Body of pancreas (tissue), 4 donors: ENCODE measurements at regions not wholly inside any gene's neighbourhood (a gene's known extent, or its start where the extent isn't known, plus 50 kb on each side); places are given as distances from the start of the nearest gene placed in this dataset.
"Not testable (repeated sequence)": the region's sequence is repeated elsewhere in the genome, so short reads cannot be mapped to it uniquely, and the experiment has no call there.

ENCODE experiments used
- ATAC-seq: fragments of 150-250 bp; one replicate; pipeline ENCODE4 v1.9.1; 2016
- DNase-seq, 4 donors: peaks; one replicate each; pipeline ENCODE4 v3.0.0-alpha.2; 2019
- H3K27ac ChIP-seq, 4 donors: fragments of 200-600 bp; sonication (generic); 1 replicate in 3 of 4; 2 replicates in 1 of 4; pipeline versions ENCODE4 v1.5.1 to v1.6.1; 2016 to 2019; ENCODE audit warnings: mild to moderate bottlenecking in 1 of 4, mixed read lengths in 1 of 4, moderate library complexity in 1 of 4
- H3K27me3 ChIP-seq, 2 donors: fragments of 200-600 bp; sonication (generic); one replicate each; pipeline ENCODE4 v1.6.0; 2016; ENCODE audit warnings: mild to moderate bottlenecking in 1 of 2
- H3K36me3 ChIP-seq, 2 donors: fragments of 200-600 bp; sonication (generic); replicated peaks in 1 of 2; 2 replicates each; pipeline ENCODE4 v1.5.1; 2016; ENCODE audit warnings: low read depth in 2 of 2; ENCODE audit not compliant: insufficient read depth in 1 of 2
- H3K4me1 ChIP-seq: fragments of 200-600 bp; sonication (generic); one replicate; pipeline ENCODE4 v1.6.0; 2016
- H3K4me3 ChIP-seq, 2 donors: fragments of 200-600 bp; sonication (generic); 1 replicate in 1 of 2; 2 replicates in 1 of 2; pipeline ENCODE4 v1.5.1; 2016 to 2019
- H3K9me3 ChIP-seq, 3 donors: fragments of 200-600 bp; sonication (generic); 1 replicate in 2 of 3; 2 replicates in 1 of 3; pipeline ENCODE4 v1.5.1; 2016
- CTCF ChIP-seq, 7 experiments: fragments of 450-650 bp in 4 of 7; fragments of 200-600 bp in 3 of 7; sonication (generic) in 3 of 7; IDR thresholded peaks; one replicate each; pipeline ENCODE4 v1.5.1; 2016 to 2019; ENCODE audit warnings: antibody characterized with exemption in 7 of 7
- POLR2A ChIP-seq, 3 donors: fragments of 450-650 bp; IDR thresholded peaks; one replicate each; pipeline ENCODE4 v1.6.1; 2016; ENCODE audit warnings: antibody characterized with exemption in 3 of 3, mild to moderate bottlenecking in 2 of 3
- WGBS, 2 donors: methylation state at CpG; one replicate each; pipeline ENCODE4 v1.1.5; 2017; 5-methylcytosine and 5-hydroxymethylcytosine counted together
- intact Hi-C: fragments of 100-400 bp; cut with DNase I; formaldehyde crosslinking; loops from one replicate; pipeline ENCODE4 v1.15.1; 2023

DNA sequence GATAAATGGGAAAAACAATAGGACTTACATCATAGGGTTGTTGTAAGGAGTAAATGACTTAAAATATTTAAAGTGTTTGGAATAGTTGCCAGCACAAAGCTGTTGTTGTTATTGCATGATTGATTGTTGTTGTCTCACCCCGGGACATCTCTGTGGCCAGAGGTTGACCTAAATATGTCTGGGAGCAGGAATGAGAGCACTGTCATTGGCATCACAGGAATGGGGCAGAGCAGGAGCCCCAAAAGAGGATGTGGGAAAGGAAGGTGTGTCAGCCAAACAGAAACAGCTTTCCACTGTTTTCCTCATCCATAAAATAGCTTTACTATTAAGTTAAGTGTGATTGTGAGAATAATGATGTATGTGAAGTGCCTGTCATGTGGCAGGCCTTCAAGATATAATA lies 121.6 kb downstream of the TMEM168 start:
- Histone ChIP-seq H3K9me3 (no peaks in the 10 kb centered on the region), H3K4me3 (no peak overlapping the region), H3K4me1 (no peaks in the 10 kb centered on the region), H3K27me3 (no peaks in the 10 kb centered on the region), H3K36me3 (no peaks in the 10 kb centered on the region), H3K27ac (no peak overlapping the region)
- 59 to 70% methylated on average over 1 of the region's 1 CpG for WGBS, 2 donors
- DNase-seq (no peak), ATAC-seq (no peak)
- intact Hi-C loops: no loop called here
- no peak for TF ChIP-seq POLR2A (IDR thresholded peaks at IDR 0.05)
- no peak for TF ChIP-seq CTCF (IDR thresholded peaks at IDR 0.05)

GRCh38 chr7:112669306-112669705 lies 120.9 kb downstream of the TMEM168 start:
- intact Hi-C loops: no loop called here
- no peak for TF ChIP-seq POLR2A (IDR thresholded peaks at IDR 0.05)
- TF ChIP-seq CTCF (IDR thresholded peaks at IDR 0.05): no peak
- H3K27ac ChIP-seq: no peak overlapping the region
- H3K27me3 ChIP-seq: no peaks in the 10 kb centered on the region
- H3K9me3 ChIP-seq: no peaks in the 10 kb centered on the region
- no peak overlapping the region for H3K4me3 ChIP-seq
- H3K4me1 ChIP-seq: no peaks in the 10 kb centered on the region
- ATAC-seq: no peak
- no peak for DNase-seq
- no peaks in the 10 kb centered on the region for H3K36me3 ChIP-seq

- Histone ChIP-seq H3K4me1 (no peaks in the 10 kb centered on the region), H3K9me3 (no peaks in the 10 kb centered on the region), H3K27ac (no peak overlapping the region), H3K36me3 (no peaks in the 10 kb centered on the region), H3K27me3 (no peaks in the 10 kb centered on the region), H3K4me3 (no peak overlapping the region)
- ATAC-seq (no peak), DNase-seq (no peak)
- intact Hi-C loops: no loop called here
- 78 to 84% methylated on average over 4 of the region's 4 CpGs for WGBS, 2 donors
- TF ChIP-seq POLR2A (IDR thresholded peaks at IDR 0.05): no peak
- no peak for TF ChIP-seq CTCF (IDR thresholded peaks at IDR 0.05)
Observed at GRCh38 chr7:112670193-112670592, 120.0 kb downstream of the TMEM168 start.

GRCh38 chr7:112678626-112679025 lies 111.6 kb downstream of the TMEM168 start:
- no peak for DNase-seq
- Histone ChIP-seq H3K27ac (no peak overlapping the region), H3K36me3 (no peaks in the 10 kb centered on the region), H3K9me3 (no peaks in the 10 kb centered on the region), H3K4me1 (no peaks in the 10 kb centered on the region), H3K27me3 (no peaks in the 10 kb centered on the region), H3K4me3 (no peak overlapping the region)
- TF ChIP-seq CTCF (IDR thresholded peaks at IDR 0.05): no peak
- no peak for TF ChIP-seq POLR2A (IDR thresholded peaks at IDR 0.05)
- WGBS, 2 donors: 75 to 89% methylated on average over 6 of the region's 6 CpGs
- ATAC-seq: no peak
- intact Hi-C loops: no loop called here

- 70 to 72% methylated on average over 3 to 6 of the region's 6 CpGs for WGBS, 2 donors
- ATAC-seq, intact Hi-C loops: not testable (repeated sequence)
Observed at GRCh38 chr7:112689466-112690177, 100.6 kb downstream of the TMEM168 start.

More at GRCh38 chr7:112689466-112690177, 100.6 kb downstream of the TMEM168 start:
- not testable (repeated sequence) for DNase-seq, H3K9me3 ChIP-seq, H3K36me3 ChIP-seq, H3K4me3 ChIP-seq, H3K4me1 ChIP-seq, H3K27me3 ChIP-seq, H3K27ac ChIP-seq
